IMR-90 (cell line): ENCODE measurements at regions not wholly inside any gene's neighbourhood (a gene's known extent, or its start where the extent isn't known, plus 50 kb on each side); places are given as distances from the start of the nearest gene placed in this dataset.

Experiments
- ATAC-seq: fragments of 200-7000 bp; cut with Tn5 transposase; 2 replicates; pipeline ENCODE4 v1.9.1; 2020; ENCODE audit warnings: low read depth, mild to moderate bottlenecking, moderate library complexity
- BruUV-seq: library from RNA; stranded (reverse); fragments of 400-500 nt; replicated peaks from 2 replicates; lab custom pipeline; 2021; lab: Mats Ljungman, UMichigan
- CTCF ChIA-PET: fragments of 300-600 bp; formaldehyde crosslinking; extraction: SDS; loops from one replicate; lab custom pipeline; 2021; ENCODE audit warnings: antibody characterized with exemption; lab: Yijun Ruan, JAX
- POLR2A ChIA-PET: fragments of 300-600 bp; sonication (Branson Sonifier 250); formaldehyde crosslinking; loops from one replicate; lab custom pipeline; 2022; ENCODE audit warnings: antibody characterized with exemption; ENCODE audit not compliant: unreplicated experiment; lab: Charles Lee
- DNase-seq: peaks from one replicate; pipeline ENCODE4 v3.0.0; 2013
- H2AFZ ChIP-seq: replicated peaks from 2 replicates; pipeline ENCODE3; 2013; ENCODE audit warnings: low read length, mild to moderate bottlenecking; ENCODE audit not compliant: poor library complexity
- H2AK5ac ChIP-seq: 2 replicates; pipeline ENCODE4 v1.6.1; 2013; ENCODE audit warnings: low read depth, low read length, inconsistent platforms
- H2AK9ac ChIP-seq: replicated peaks from 2 replicates; pipeline ENCODE3; 2013; ENCODE audit warnings: mild to moderate bottlenecking, low read depth, low read length, moderate library complexity; ENCODE audit not compliant: poor library complexity
- H2BK120ac ChIP-seq: 2 replicates; pipeline ENCODE4 v1.6.1; 2013; ENCODE audit warnings: low read depth, low read length, inconsistent platforms
- H2BK15ac ChIP-seq: 3 replicates; pipeline ENCODE4 v1.6.1; 2013; ENCODE audit warnings: low read depth, low read length, inconsistent platforms
- H2BK20ac ChIP-seq: 2 replicates; pipeline ENCODE4 v1.6.1; 2013; ENCODE audit warnings: low read depth, mild to moderate bottlenecking, inconsistent platforms, low read length, moderate library complexity
- H2BK5ac ChIP-seq: 2 replicates; pipeline ENCODE4 v1.6.1; 2013; ENCODE audit warnings: mild to moderate bottlenecking, low read depth, low read length, inconsistent platforms; ENCODE audit not compliant: poor library complexity, severe bottlenecking
- H3K14ac ChIP-seq: replicated peaks from 2 replicates; pipeline ENCODE4 v1.6.1; 2013; ENCODE audit warnings: low read depth, low read length, inconsistent platforms
- H3K18ac ChIP-seq: 2 replicates; pipeline ENCODE4 v1.6.1; 2013; ENCODE audit warnings: low read depth, low read length, control low read depth
- H3K23ac ChIP-seq: 2 replicates; pipeline ENCODE4 v1.6.1; 2013; ENCODE audit warnings: low read depth, low read length, inconsistent platforms
- H3K27ac ChIP-seq: 2 replicates; pipeline ENCODE4 v1.5.1; 2013; ENCODE audit warnings: mild to moderate bottlenecking, control low read depth, low read length; ENCODE audit not compliant: insufficient read depth
- H3K27me3 ChIP-seq: 2 replicates; pipeline ENCODE4 v1.6.1; 2013; ENCODE audit warnings: low read length; ENCODE audit not compliant: control insufficient read depth, insufficient read depth
- H3K36me3 ChIP-seq: 2 replicates; pipeline ENCODE4 v1.6.1; 2013; ENCODE audit warnings: low read length, mixed read lengths; ENCODE audit not compliant: control insufficient read depth, insufficient read depth
- H3K4ac ChIP-seq: 2 replicates; pipeline ENCODE4 v1.6.1; 2013; ENCODE audit warnings: low read depth, low read length, inconsistent platforms
- H3K4me1 ChIP-seq: 2 replicates; pipeline ENCODE4 v1.6.1; 2013; ENCODE audit warnings: low read length, mixed read lengths; ENCODE audit not compliant: control insufficient read depth, insufficient read depth
- H3K4me2 ChIP-seq: 2 replicates; pipeline ENCODE4 v1.6.1; 2013; ENCODE audit warnings: low read depth, mild to moderate bottlenecking, control low read depth, low read length, moderate library complexity
- H3K4me3 ChIP-seq: 2 replicates; pipeline ENCODE4 v1.5.1; 2013; ENCODE audit warnings: low read depth, mild to moderate bottlenecking, control low read depth, low read length, moderate library complexity; ENCODE audit not compliant: insufficient read depth
- H3K56ac ChIP-seq: 2 replicates; pipeline ENCODE4 v1.6.1; 2013; ENCODE audit warnings: low read length, inconsistent platforms; ENCODE audit not compliant: insufficient read depth; ENCODE audit errors: extremely low read depth
- H3K79me1 ChIP-seq, 2 experiments: 2 replicates each; pipeline ENCODE4 v1.6.1; 2013; ENCODE audit warnings: low read length in 2 of 2, inconsistent platforms in 1 of 2, low read depth in 1 of 2
- H3K9ac ChIP-seq: 2 replicates; pipeline ENCODE4 v1.6.1; 2013; ENCODE audit warnings: low read depth, low read length, control low read depth
- H3K9me1 ChIP-seq: 2 replicates; pipeline ENCODE4 v1.6.1; 2013; ENCODE audit warnings: low read length, inconsistent platforms; ENCODE audit not compliant: insufficient read depth
- H3K9me3 ChIP-seq: 2 replicates; pipeline ENCODE4 v1.6.1; 2013; ENCODE audit warnings: low read length; ENCODE audit not compliant: control insufficient read depth, insufficient read depth
- H4K20me1 ChIP-seq: 2 replicates; pipeline ENCODE4 v1.6.1; 2013; ENCODE audit warnings: low read length, inconsistent platforms; ENCODE audit not compliant: insufficient read depth
- H4K5ac ChIP-seq: 2 replicates; pipeline ENCODE4 v1.6.1; 2013; ENCODE audit warnings: mild to moderate bottlenecking, low read depth, low read length, control low read depth
- H4K8ac ChIP-seq, 2 experiments: 2 replicates each; pipeline ENCODE4 v1.6.1; 2013; ENCODE audit warnings: low read depth in 2 of 2, low read length in 2 of 2, control low read depth in 1 of 2, inconsistent platforms in 1 of 2
- H4K91ac ChIP-seq: 2 replicates; pipeline ENCODE4 v1.6.1; 2013; ENCODE audit warnings: low read depth, low read length, inconsistent platforms; ENCODE audit not compliant: insufficient read depth
- BHLHE40 ChIP-seq: fragments of 150-350 bp; IDR thresholded peaks from 2 replicates; pipeline ENCODE4 v1.6.1; 2016; ENCODE audit warnings: mild to moderate bottlenecking, low read depth, low read length
- CEBPB ChIP-seq: IDR thresholded peaks from 2 replicates; pipeline ENCODE4 v1.6.1; 2012; ENCODE audit warnings: low read depth, low read length, improper control_type of control experiment
- CHD1 ChIP-seq: IDR thresholded peaks from 2 replicates; pipeline ENCODE4 v1.6.1; 2012; ENCODE audit warnings: low read depth, low read length, improper control_type of control experiment
- CTCF ChIP-seq: conservative IDR thresholded peaks from 2 replicates; pipeline ENCODE4 v1.5.1; 2012; ENCODE audit warnings: mild to moderate bottlenecking, low read depth, low read length, improper control_type of control experiment
- ELK1 ChIP-seq: fragments of 150-350 bp; IDR thresholded peaks from 2 replicates; pipeline ENCODE4 v1.6.1; 2016; ENCODE audit warnings: low read depth, mild to moderate bottlenecking, low read length, moderate library complexity, borderline replicate concordance
- FOS ChIP-seq: fragments of 150-350 bp; IDR thresholded peaks from 2 replicates; pipeline ENCODE4 v1.6.1; 2016; ENCODE audit warnings: low read depth, low read length
- MAFK ChIP-seq: IDR thresholded peaks from 2 replicates; pipeline ENCODE4 v1.6.1; 2012; ENCODE audit warnings: low read depth, low read length, improper control_type of control experiment
- MAZ ChIP-seq: IDR thresholded peaks from 2 replicates; pipeline ENCODE4 v1.6.1; 2012; ENCODE audit warnings: low read depth, mild to moderate bottlenecking, low read length, improper control_type of control experiment, moderate library complexity, borderline replicate concordance
- MXI1 ChIP-seq: IDR thresholded peaks from 2 replicates; pipeline ENCODE4 v1.6.1; 2012; ENCODE audit warnings: low read depth, mild to moderate bottlenecking, low read length, moderate library complexity, borderline replicate concordance
- NFE2L2 ChIP-seq: fragments of 150-350 bp; IDR thresholded peaks from 2 replicates; pipeline ENCODE4 v1.6.1; 2016; ENCODE audit warnings: low read depth, mild to moderate bottlenecking, low read length
- POLR2A ChIP-seq: IDR thresholded peaks from 2 replicates; pipeline ENCODE4 v1.6.1; 2012; ENCODE audit warnings: mild to moderate bottlenecking, low read depth, low read length
- RAD21 ChIP-seq: IDR thresholded peaks from 2 replicates; pipeline ENCODE4 v1.6.1; 2012; ENCODE audit warnings: low read length, improper control_type of control experiment
- RCOR1 ChIP-seq: IDR thresholded peaks from 2 replicates; pipeline ENCODE4 v1.6.1; 2012; ENCODE audit warnings: mild to moderate bottlenecking, low read length, improper control_type of control experiment; ENCODE audit not compliant: insufficient replicate concordance
- RFX5 ChIP-seq: IDR thresholded peaks from 2 replicates; pipeline ENCODE4 v1.8.0; 2012; ENCODE audit warnings: low read depth, mild to moderate bottlenecking, low read length, moderate library complexity
- SMC3 ChIP-seq: fragments of 150-350 bp; IDR thresholded peaks from 2 replicates; pipeline ENCODE4 v1.6.1; 2016; ENCODE audit warnings: low read depth, mild to moderate bottlenecking, antibody characterized with exemption, low read length, moderate library complexity
- USF2 ChIP-seq: fragments of 150-350 bp; IDR thresholded peaks from 2 replicates; pipeline ENCODE4 v1.6.1; 2017; ENCODE audit warnings: mild to moderate bottlenecking, antibody characterized with exemption, low read length, low read depth
- WGBS, 2 experiments: methylation state at CpG; one replicate each; pipeline versions ENCODE4 v1.1.5 to v1.1.7; 2013; ENCODE audit warnings: missing lambda C conversion rate in 2 of 2; ENCODE audit not compliant: insufficient read length in 1 of 2; ENCODE audit errors: extremely low coverage in 2 of 2; 5-methylcytosine and 5-hydroxymethylcytosine counted together
- dilution Hi-C: fragments of 300-500 bp; cut with HindIII; formaldehyde crosslinking; loops from one replicate; pipeline ENCODE4 v1.14.3; 2018; ENCODE audit warnings: low sequenced_read_pairs; ENCODE audit not compliant: unreplicated experiment
- in situ Hi-C: fragments of 300-500 bp; cut with MboI; formaldehyde crosslinking; loops from 3 replicates; pipeline ENCODE4 v1.14.3; 2019; ENCODE audit warnings: low sequenced_read_pairs, inconsistent platforms, mixed read lengths
- intact Hi-C: fragments of 100-400 bp; cut with micrococcal nuclease; formaldehyde crosslinking; loops from 2 replicates; pipeline ENCODE4 v1.10.0; 2022

GRCh38 chr6:99811636-99812035 lies 182.4 kb downstream of the MCHR2 start:
- no peak for DNase-seq
- Histone ChIP-seq H2BK5ac (no peak overlapping the region), H2AFZ (no peak overlapping the region), H3K4ac (no peak overlapping the region), H3K14ac (no peak overlapping the region), H4K8ac (no peak overlapping the region), H2BK15ac (no peak overlapping the region), H4K20me1 (no peaks in the 10 kb centered on the region), H3K56ac (no peak overlapping the region), H4K91ac (no peak overlapping the region), H3K27me3 (peaks cover 9% of the 10 kb centered on the region), H3K9me3 (no peaks in the 10 kb centered on the region), H2BK20ac (no peak overlapping the region), H2BK120ac (no peak overlapping the region), H3K79me1 (no peaks in the 10 kb centered on the region), H3K4me2 (no peak overlapping the region), H2AK5ac (no peak overlapping the region), H4K5ac (no peak overlapping the region), H3K4me1 (no peaks in the 10 kb centered on the region), H3K9ac (no peak overlapping the region), H3K36me3 (no peaks in the 10 kb centered on the region), H3K23ac (no peak overlapping the region), H3K27ac (no peak overlapping the region), H2AK9ac (no peak overlapping the region), H3K18ac (no peak overlapping the region), H3K4me3 (no peak overlapping the region), H3K9me1 (no peaks in the 10 kb centered on the region)
- ChIA-PET POLR2A (no interaction called here), CTCF (no interaction called here)
- dilution Hi-C loops, result no loop called here
- in situ Hi-C loops, result no loop called here
- WGBS, 2 experiments, result no CpG with 5 or more reads among the region's 1 CpG
- BruUV-seq, result no TSS peak
- intact Hi-C loops, result no loop called here
- no peak for ATAC-seq
- TF ChIP-seq CEBPB (no peak), NFE2L2 (no peak), POLR2A (no peak), MAFK (no peak), MXI1 (no peak), FOS (no peak), RCOR1 (no peak), CHD1 (no peak), RAD21 (no peak), CTCF (no peak), SMC3 (no peak), MAZ (no peak), RFX5 (no peak), USF2 (no peak), BHLHE40 (no peak), ELK1 (no peak)
